Uterus (tissue), 3 donors: ENCODE measurements at regions not wholly inside any gene's neighbourhood (a gene's known extent, or its start where the extent isn't known, plus 50 kb on each side); places are given as distances from the start of the nearest gene placed in this dataset.

Experiments used
- DNase-seq, 2 donors: peaks; one replicate each; pipeline ENCODE4 v3.0.0-alpha.2; 2019 to 2020
- H3K27ac ChIP-seq, 2 donors: fragments of 200-600 bp; sonication (generic); 1 replicate in 1 of 2; 2 replicates in 1 of 2; pipeline ENCODE4 v1.5.1; 2016 to 2018
- H3K27me3 ChIP-seq, 2 donors: fragments of 200-600 bp; sonication (generic); one replicate each; pipeline ENCODE4 v1.5.1; 2018 to 2019; ENCODE audit warnings: control low read depth in 1 of 2
- H3K36me3 ChIP-seq, 2 donors: fragments of 200-600 bp; sonication (generic); one replicate each; pipeline ENCODE4 v1.5.1; 2019; ENCODE audit warnings: control low read depth in 1 of 2
- H3K4me1 ChIP-seq, 2 donors: fragments of 200-600 bp; sonication (generic); one replicate each; pipeline ENCODE4 v1.5.1; 2018 to 2019; ENCODE audit warnings: control low read depth in 1 of 2
- H3K4me3 ChIP-seq, 2 donors: fragments of 200-600 bp; sonication (generic); 1 replicate in 1 of 2; 2 replicates in 1 of 2; pipeline ENCODE4 v1.5.1; 2018 to 2019; ENCODE audit warnings: mild to moderate bottlenecking in 1 of 2
- H3K9me3 ChIP-seq, 2 donors: fragments of 200-600 bp; sonication (generic); one replicate each; pipeline ENCODE4 v1.5.1; 2019; ENCODE audit warnings: control low read depth in 1 of 2
- CTCF ChIP-seq, 4 experiments: fragments of 200-600 bp in 2 of 4; fragments of 450-650 bp in 2 of 4; sonication (generic) in 2 of 4; IDR thresholded peaks; one replicate each; pipeline ENCODE4 v1.5.1; 2016 to 2019; ENCODE audit warnings: antibody characterized with exemption in 4 of 4, mild to moderate bottlenecking in 2 of 4, moderate library complexity in 1 of 4
- POLR2A ChIP-seq, 2 donors: fragments of 450-650 bp; IDR thresholded peaks; one replicate each; pipeline ENCODE4 v1.6.1; 2016; ENCODE audit warnings: antibody characterized with exemption in 2 of 2, mild to moderate bottlenecking in 1 of 2, moderate library complexity in 1 of 2
- intact Hi-C: fragments of 100-400 bp; cut with DNase I; formaldehyde crosslinking; loops from one replicate; pipeline ENCODE4 v1.15.1; 2023; ENCODE audit warnings: low total_unique reads
- donor health status: DM: yes; HTN: yes; CAD: no.

GRCh38 chr9:135342206-135343130, 137.1 kb upstream of the PPP1R26 start:
- H3K27ac ChIP-seq = no peak overlapping the region
- no peak for DNase-seq
- H3K9me3 ChIP-seq = no peaks in the 10 kb centered on the region
- H3K4me1 ChIP-seq = no peaks in the 10 kb centered on the region
- TF ChIP-seq POLR2A (IDR thresholded peaks at IDR 0.05) = no peak
- no peak for TF ChIP-seq CTCF (IDR thresholded peaks at IDR 0.05)
- no peaks in the 10 kb centered on the region for H3K36me3 ChIP-seq
- H3K27me3 ChIP-seq = no peaks in the 10 kb centered on the region
- H3K4me3 ChIP-seq = no peak overlapping the region
- intact Hi-C loops = loop anchor here (10.0 kb wide), 1 partner anchor 258 kb away; the partner anchor contains the start of gene OLFM1

GRCh38 chr9:135343136-135343535, 136.4 kb upstream of the PPP1R26 start:
- H3K27ac ChIP-seq = no peak overlapping the region
- H3K4me1 ChIP-seq = no peaks in the 10 kb centered on the region
- H3K36me3 ChIP-seq = no peaks in the 10 kb centered on the region
- no peak overlapping the region for H3K4me3 ChIP-seq
- H3K9me3 ChIP-seq = no peaks in the 10 kb centered on the region
- intact Hi-C loops = loop anchor here (10.0 kb wide), 1 partner anchor 258 kb away; the partner anchor contains the start of gene OLFM1
- H3K27me3 ChIP-seq = no peaks in the 10 kb centered on the region
- DNase-seq = no peak
- TF ChIP-seq POLR2A (IDR thresholded peaks at IDR 0.05) = no peak
- no peak for TF ChIP-seq CTCF (IDR thresholded peaks at IDR 0.05)

- intact Hi-C loops = loop anchor here (10.0 kb wide), 1 partner anchor 259 kb away; the partner anchor contains the start of gene OLFM1
- Histone ChIP-seq H3K27ac (no peak overlapping the region), H3K4me3 (no peak overlapping the region), H3K9me3 (no peaks in the 10 kb centered on the region), H3K27me3 (no peaks in the 10 kb centered on the region), H3K4me1 (no peaks in the 10 kb centered on the region), H3K36me3 (no peaks in the 10 kb centered on the region)
- TF ChIP-seq POLR2A (IDR thresholded peaks at IDR 0.05) = no peak
- peak; percentile 47 to 80 (median 71) for TF ChIP-seq CTCF (IDR thresholded peaks at IDR 0.05)
- DNase-seq = peak; percentile 25 to 27
These were observed 135.6 kb upstream of the PPP1R26 start for GRCh38 chr9:135343837-135344522.

GRCh38 chr9:135344523-135344901, 135.1 kb upstream of the PPP1R26 start:
- Histone ChIP-seq H3K4me1 (no peaks in the 10 kb centered on the region), H3K36me3 (no peaks in the 10 kb centered on the region), H3K9me3 (no peaks in the 10 kb centered on the region), H3K4me3 (no peak overlapping the region), H3K27ac (no peak overlapping the region), H3K27me3 (no peaks in the 10 kb centered on the region)
- no peak for TF ChIP-seq CTCF (IDR thresholded peaks at IDR 0.05)
- TF ChIP-seq POLR2A (IDR thresholded peaks at IDR 0.05) = no peak
- intact Hi-C loops = loop anchor here (10.0 kb wide), 1 partner anchor 260 kb away; the partner anchor contains the start of gene OLFM1
- no peak for DNase-seq
